LNCAP (cell line): ENCODE measurements at regions not wholly inside any gene's neighbourhood (a gene's known extent, or its start where the extent isn't known, plus 50 kb on each side); places are given as distances from the start of the nearest gene placed in this dataset.

Experiments
- TF ChIP-seq, protein P1 (sequence below): fragments of 450-650 bp; IDR thresholded peaks from 2 replicates; pipeline ENCODE4 v1.5.1; 2017; ENCODE audit warnings: mild to moderate bottlenecking

DNA sequence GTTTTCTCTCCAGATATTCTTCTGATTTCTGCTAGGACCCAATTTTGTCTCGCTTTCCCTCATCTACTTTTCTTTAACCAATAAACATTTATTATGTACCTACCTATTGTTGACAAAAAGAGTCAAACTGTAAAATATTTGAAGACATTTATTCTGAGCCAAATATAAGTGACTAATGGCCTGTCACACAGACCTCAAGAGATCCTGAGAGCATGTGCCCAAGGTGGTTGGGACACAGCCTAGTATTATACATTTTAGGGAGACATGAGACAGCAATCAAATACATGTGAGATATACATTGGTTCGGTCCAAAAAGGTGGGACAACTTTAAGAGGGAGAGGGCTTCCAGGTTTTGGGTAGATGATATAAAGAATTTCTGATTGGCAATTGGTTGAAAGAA lies 191.8 kb downstream of the NXNL2 start:
- TF ChIP-seq, protein P1, sequence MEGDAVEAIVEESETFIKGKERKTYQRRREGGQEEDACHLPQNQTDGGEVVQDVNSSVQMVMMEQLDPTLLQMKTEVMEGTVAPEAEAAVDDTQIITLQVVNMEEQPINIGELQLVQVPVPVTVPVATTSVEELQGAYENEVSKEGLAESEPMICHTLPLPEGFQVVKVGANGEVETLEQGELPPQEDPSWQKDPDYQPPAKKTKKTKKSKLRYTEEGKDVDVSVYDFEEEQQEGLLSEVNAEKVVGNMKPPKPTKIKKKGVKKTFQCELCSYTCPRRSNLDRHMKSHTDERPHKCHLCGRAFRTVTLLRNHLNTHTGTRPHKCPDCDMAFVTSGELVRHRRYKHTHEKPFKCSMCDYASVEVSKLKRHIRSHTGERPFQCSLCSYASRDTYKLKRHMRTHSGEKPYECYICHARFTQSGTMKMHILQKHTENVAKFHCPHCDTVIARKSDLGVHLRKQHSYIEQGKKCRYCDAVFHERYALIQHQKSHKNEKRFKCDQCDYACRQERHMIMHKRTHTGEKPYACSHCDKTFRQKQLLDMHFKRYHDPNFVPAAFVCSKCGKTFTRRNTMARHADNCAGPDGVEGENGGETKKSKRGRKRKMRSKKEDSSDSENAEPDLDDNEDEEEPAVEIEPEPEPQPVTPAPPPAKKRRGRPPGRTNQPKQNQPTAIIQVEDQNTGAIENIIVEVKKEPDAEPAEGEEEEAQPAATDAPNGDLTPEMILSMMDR = no peak

DNA sequence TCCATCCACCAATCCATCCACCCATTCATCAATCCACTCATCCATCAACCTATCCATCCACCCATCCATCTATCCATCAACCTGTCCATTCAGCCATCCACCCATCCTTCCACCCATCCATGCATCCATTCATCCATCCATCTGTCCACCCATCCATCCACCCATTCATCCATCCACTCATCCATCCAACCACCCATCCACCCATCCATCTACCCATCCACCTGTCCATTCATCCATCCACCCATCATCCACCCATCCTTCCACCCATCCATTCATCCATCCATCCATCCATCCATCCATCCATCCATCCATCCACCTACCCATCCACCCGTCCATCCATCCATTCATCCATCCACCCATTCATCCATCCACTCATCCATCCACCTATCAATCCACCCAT lies 195.8 kb downstream of the NXNL2 start:
- TF ChIP-seq, protein P1 = no peak

DNA sequence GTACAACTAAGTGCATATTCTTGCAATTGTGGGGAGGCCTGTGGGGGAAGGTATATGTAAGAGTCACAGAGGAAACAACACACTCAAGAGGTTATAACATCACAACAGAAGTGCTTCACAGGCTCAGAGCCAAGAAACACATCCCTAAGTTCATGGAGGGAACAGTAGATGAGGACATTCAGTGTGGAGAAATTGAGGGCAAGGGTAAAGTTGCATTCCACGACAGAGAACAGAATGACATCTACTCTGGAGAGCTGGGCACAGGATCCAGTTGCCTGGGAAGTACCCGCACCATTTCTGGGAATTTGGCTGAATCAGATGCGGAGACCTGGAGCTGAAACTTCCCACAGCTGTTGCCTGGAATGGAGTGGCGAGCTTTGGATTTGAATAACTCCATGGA lies 197.2 kb downstream of the NXNL2 start:
- TF ChIP-seq, protein P1 = no peak

DNA sequence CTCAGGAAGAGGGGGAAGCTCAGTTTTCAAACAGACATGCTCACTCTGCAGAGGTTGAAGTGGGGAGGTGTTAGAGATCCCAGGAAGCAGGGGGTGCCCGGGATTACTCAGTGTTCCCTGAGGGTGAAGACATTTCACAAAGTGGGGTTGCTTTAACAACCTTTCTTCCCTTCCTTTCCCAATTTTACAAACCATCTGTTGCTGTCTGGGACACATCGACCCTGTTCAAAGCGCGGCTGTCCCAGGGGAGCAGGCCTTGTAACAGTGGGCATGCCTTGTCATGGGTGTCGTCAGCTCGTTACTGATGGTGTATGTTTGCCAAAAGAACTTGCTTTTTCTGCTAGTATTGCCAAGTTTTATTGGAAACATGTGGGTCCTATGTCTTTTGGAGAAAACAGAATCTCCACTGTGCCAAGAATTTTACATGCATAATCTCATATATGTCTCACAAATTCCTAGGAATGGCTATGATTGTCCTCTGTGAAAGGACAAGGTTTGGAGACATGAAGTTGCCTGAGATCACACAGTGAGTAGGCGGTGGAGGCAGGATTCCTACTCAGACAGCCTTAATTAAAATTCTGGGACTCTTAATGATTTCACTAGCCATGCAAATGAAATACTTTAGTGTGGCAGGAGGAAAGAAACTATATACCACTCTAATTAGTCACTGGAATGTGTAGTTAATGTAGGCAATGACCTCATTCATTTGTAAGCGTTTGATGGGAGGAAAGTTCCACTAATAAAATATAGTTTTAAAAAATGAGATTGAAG lies 198.9 kb downstream of the NXNL2 start:
- TF ChIP-seq, protein P1 = no peak

DNA sequence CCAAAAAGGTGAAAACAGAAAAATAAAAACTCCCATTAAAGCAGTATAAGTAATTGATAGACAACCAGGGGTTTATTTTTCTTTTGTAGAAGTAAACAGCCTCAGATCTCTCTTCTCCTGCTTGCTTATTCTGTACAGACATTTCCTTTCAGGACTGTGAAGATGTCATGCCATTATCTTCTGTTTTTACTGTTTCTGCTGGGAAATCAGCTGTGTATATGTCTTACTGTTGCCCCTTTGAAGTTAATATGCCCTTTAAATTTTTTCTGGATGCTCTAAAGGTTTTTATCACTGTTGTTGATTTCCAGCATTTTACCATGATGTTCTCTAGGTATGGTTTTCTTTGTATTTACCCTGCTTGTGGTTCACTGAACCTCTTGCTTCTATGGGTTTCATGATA lies 199.5 kb downstream of the NXNL2 start:
- TF ChIP-seq, protein P1 = no peak

DNA sequence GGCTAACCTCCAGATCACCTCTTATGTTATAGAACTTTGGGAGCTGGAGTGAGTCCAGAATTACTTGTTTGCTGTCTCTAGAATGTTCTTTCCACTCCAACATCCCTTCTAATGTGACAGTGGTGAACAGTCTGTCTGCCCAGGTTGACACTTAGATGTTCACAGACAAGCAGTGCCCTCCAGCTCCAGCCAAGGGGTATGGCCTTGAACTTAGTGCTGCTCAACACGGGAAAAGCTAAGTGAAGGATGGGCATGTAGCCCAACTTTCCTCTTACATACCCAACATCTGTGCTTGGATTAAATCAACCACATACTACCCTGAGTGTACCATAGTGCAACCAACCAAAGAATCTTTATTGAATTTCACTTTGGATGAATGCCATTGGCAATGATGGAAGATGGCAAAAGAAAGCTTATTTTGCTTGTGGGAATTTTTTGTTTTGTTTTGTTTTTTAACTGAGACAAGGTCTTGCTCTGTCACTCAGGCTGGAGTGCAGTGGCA lies 201.2 kb downstream of the NXNL2 start:
- TF ChIP-seq, protein P1 = no peak

DNA sequence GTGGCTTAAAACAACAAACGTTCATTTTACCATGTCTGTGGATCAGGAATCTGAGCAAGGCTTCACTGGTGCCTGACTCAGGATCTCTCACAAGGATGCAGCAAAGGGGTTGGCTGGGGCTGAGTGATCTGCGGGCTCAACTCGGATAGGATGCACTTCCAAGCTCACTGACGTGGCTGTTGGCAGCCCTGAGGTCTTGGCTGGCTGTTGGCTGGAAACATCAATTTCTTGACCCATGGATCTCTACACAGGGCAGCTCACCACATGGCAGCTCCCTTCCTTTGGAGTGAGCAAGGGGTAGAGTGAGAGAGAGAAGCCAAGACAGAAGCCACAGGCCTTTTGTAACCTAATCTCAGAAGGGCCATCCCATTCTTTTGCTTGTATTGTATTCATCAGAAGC lies 202.1 kb downstream of the NXNL2 start:
- TF ChIP-seq, protein P1 = no peak
